Gastrocnemius medialis (tissue), 4 donors: ENCODE measurements at regions not wholly inside any gene's neighbourhood (a gene's known extent, or its start where the extent isn't known, plus 50 kb on each side); places are given as distances from the start of the nearest gene placed in this dataset.

Experiments
- POLR2A ChIP-seq, 2 donors: fragments of 450-650 bp; IDR thresholded peaks; one replicate each; pipeline ENCODE4 v1.6.1; 2017; ENCODE audit warnings: antibody characterized with exemption in 2 of 2, mild to moderate bottlenecking in 2 of 2, moderate library complexity in 2 of 2
- TF ChIP-seq, protein P1 (sequence below), 5 experiments: fragments of 450-650 bp in 3 of 5; fragments of 200-600 bp in 2 of 5; sonication (generic) in 2 of 5; IDR thresholded peaks in 4 of 5; conservative IDR thresholded peaks in 1 of 5; 1 replicate in 4 of 5; 2 replicates in 1 of 5; pipeline ENCODE4 v1.5.1; 2016 to 2019; ENCODE audit warnings: antibody characterized with exemption in 5 of 5, mild to moderate bottlenecking in 3 of 5, moderate library complexity in 3 of 5

DNA sequence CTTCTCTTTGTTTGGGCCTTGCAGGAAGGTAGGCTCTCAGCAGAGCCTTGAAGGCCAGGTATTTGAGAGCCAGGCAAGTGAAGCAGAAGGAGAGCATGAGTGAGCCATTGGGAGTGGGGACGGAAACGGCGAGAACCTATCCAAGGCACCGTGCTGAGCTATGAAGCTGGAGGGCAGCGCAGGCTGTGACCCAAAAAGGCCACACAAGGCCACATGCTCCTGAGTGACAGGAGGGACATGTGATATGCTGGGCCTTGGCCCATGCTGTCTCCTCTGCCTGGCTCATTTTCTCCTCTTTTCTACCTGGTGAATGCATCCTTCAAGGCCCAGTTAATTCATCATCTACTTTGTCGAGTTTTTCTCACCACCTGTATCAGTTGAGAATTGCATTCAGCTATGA lies 136.3 kb downstream of the PALM2AKAP2 start:
- TF ChIP-seq, protein P1, sequence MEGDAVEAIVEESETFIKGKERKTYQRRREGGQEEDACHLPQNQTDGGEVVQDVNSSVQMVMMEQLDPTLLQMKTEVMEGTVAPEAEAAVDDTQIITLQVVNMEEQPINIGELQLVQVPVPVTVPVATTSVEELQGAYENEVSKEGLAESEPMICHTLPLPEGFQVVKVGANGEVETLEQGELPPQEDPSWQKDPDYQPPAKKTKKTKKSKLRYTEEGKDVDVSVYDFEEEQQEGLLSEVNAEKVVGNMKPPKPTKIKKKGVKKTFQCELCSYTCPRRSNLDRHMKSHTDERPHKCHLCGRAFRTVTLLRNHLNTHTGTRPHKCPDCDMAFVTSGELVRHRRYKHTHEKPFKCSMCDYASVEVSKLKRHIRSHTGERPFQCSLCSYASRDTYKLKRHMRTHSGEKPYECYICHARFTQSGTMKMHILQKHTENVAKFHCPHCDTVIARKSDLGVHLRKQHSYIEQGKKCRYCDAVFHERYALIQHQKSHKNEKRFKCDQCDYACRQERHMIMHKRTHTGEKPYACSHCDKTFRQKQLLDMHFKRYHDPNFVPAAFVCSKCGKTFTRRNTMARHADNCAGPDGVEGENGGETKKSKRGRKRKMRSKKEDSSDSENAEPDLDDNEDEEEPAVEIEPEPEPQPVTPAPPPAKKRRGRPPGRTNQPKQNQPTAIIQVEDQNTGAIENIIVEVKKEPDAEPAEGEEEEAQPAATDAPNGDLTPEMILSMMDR (IDR thresholded peaks at IDR 0.05 in 4 of 5, conservative IDR thresholded peaks at IDR 0.05 in 1 of 5): no peak
- no peak for TF ChIP-seq POLR2A (IDR thresholded peaks at IDR 0.05)
